RWPE2 (cell line): ENCODE measurements at regions not wholly inside any gene's neighbourhood (a gene's known extent, or its start where the extent isn't known, plus 50 kb on each side); places are given as distances from the start of the nearest gene placed in this dataset.

Experiments used
- ATAC-seq: fragments of 200-7000 bp; cut with Tn5 transposase; 3 replicates; pipeline ENCODE4 v1.9.1; 2021; ENCODE audit warnings: low read depth
- DNase-seq: peaks from one replicate; pipeline ENCODE4 v3.0.0-alpha.2; 2020; ENCODE audit warnings: low spot score
- H3K27ac ChIP-seq: fragments of 450-650 bp; 2 replicates; pipeline ENCODE4 v1.5.1; 2017; ENCODE audit warnings: mild to moderate bottlenecking; ENCODE audit not compliant: poor library complexity, severe bottlenecking
- H3K27me3 ChIP-seq: fragments of 250-450 bp; sonication (Bioruptor Pico); 2 replicates; pipeline ENCODE4 v1.5.1; 2021; ENCODE audit warnings: mild to moderate bottlenecking, moderate library complexity; ENCODE audit not compliant: insufficient read depth, poor library complexity, severe bottlenecking
- H3K36me3 ChIP-seq: fragments of 250-450 bp; sonication (Bioruptor Pico); 2 replicates; pipeline ENCODE4 v1.5.1; 2020; ENCODE audit warnings: low read depth, mild to moderate bottlenecking, moderate library complexity
- H3K4me1 ChIP-seq: fragments of 250-450 bp; sonication (Bioruptor Pico); 2 replicates; pipeline ENCODE4 v1.5.1; 2021; ENCODE audit warnings: mild to moderate bottlenecking, moderate library complexity; ENCODE audit not compliant: insufficient read depth, poor library complexity, severe bottlenecking
- H3K4me3 ChIP-seq: fragments of 250-450 bp; sonication (Bioruptor Pico); 2 replicates; pipeline ENCODE4 v1.5.1; 2021; ENCODE audit warnings: mild to moderate bottlenecking, moderate library complexity; ENCODE audit not compliant: severe bottlenecking
- H3K9me3 ChIP-seq: fragments of 250-450 bp; sonication (Bioruptor Pico); 2 replicates; pipeline ENCODE4 v1.5.1; 2021; ENCODE audit warnings: mild to moderate bottlenecking, moderate library complexity; ENCODE audit not compliant: severe bottlenecking
- TF ChIP-seq, protein P1 (sequence below): fragments of 450-650 bp; IDR thresholded peaks from one replicate; pipeline ENCODE4 v1.5.1; 2017; ENCODE audit warnings: mild to moderate bottlenecking, moderate library complexity; ENCODE audit not compliant: poor library complexity, severe bottlenecking

DNA sequence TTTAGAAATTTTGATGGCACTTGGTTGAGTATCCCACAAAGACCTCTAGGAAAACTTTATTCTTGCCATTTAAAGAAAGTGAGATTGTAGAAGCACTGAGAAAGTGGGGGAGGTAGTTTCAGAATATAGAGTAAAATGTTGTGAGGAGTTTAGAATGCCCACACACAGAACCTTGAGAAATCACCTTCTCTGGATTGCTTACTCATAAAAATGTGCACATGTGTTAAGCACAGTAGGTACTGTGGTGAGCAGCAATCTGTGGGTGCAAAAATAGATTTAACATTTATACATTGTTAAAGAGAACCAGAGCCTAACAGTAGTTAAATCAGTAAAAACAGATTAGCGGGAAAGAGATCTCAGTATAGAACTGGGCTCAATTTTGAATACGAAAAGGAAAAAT, 201.2 kb upstream of the NWD2 start:
- Histone ChIP-seq H3K27ac (no peak overlapping the region), H3K4me1 (no peaks in the 10 kb centered on the region), H3K27me3 (no peaks in the 10 kb centered on the region), H3K4me3 (no peak overlapping the region), H3K9me3 (no peaks in the 10 kb centered on the region), H3K36me3 (no peaks in the 10 kb centered on the region)
- TF ChIP-seq, protein P1, sequence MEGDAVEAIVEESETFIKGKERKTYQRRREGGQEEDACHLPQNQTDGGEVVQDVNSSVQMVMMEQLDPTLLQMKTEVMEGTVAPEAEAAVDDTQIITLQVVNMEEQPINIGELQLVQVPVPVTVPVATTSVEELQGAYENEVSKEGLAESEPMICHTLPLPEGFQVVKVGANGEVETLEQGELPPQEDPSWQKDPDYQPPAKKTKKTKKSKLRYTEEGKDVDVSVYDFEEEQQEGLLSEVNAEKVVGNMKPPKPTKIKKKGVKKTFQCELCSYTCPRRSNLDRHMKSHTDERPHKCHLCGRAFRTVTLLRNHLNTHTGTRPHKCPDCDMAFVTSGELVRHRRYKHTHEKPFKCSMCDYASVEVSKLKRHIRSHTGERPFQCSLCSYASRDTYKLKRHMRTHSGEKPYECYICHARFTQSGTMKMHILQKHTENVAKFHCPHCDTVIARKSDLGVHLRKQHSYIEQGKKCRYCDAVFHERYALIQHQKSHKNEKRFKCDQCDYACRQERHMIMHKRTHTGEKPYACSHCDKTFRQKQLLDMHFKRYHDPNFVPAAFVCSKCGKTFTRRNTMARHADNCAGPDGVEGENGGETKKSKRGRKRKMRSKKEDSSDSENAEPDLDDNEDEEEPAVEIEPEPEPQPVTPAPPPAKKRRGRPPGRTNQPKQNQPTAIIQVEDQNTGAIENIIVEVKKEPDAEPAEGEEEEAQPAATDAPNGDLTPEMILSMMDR = no peak
- DNase-seq (no peak), ATAC-seq (no peak)

DNA sequence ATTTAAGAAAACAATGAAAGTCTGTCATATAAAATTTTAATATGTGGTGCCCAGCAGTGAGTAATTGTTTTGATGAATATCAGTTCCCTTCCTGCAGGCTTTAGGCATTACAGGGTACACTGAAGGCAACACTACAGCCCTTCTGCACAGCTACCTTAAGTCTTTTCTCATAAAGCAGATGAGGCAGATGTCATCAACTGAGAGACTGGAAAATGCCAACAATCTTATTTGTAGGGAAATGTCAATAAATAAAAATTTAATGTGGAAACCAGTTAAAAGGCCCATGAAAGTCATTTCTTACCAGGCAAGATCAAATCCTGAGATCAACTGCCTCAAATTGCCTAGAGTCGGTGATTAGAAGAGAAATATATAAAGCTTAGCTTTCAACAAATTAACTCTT, 193.4 kb upstream of the NWD2 start:
- H3K27me3 ChIP-seq = peaks cover 3% of the 10 kb centered on the region
- TF ChIP-seq, protein P1 = no peak
- ATAC-seq (no peak), DNase-seq (no peak)
- H3K4me1 ChIP-seq = no peaks in the 10 kb centered on the region
- no peak overlapping the region for H3K4me3 ChIP-seq
- no peaks in the 10 kb centered on the region for H3K36me3 ChIP-seq
- no peaks in the 10 kb centered on the region for H3K9me3 ChIP-seq
- H3K27ac ChIP-seq = no peak overlapping the region

DNA sequence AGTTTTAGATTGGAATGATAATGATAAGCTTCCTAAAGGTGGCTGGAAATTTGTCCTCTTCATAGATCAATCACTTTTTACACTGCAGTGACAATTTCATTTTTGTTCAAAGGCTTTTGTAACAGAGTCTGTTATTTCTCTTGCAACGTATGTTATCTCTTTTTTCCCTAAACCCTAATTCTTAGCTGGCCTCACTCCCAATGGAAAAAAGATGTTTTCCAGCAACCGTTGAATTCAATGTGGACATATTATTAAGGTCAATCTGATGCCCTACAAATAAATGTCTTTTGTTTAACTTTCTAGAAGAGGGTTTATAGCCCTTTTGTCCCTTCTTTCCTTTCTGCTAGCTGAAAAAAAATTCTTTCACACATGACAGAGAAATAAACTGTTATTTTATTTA, 192.7 kb upstream of the NWD2 start:
- no peaks in the 10 kb centered on the region for H3K9me3 ChIP-seq
- DNase-seq = no peak
- no peak overlapping the region for H3K27ac ChIP-seq

DNA sequence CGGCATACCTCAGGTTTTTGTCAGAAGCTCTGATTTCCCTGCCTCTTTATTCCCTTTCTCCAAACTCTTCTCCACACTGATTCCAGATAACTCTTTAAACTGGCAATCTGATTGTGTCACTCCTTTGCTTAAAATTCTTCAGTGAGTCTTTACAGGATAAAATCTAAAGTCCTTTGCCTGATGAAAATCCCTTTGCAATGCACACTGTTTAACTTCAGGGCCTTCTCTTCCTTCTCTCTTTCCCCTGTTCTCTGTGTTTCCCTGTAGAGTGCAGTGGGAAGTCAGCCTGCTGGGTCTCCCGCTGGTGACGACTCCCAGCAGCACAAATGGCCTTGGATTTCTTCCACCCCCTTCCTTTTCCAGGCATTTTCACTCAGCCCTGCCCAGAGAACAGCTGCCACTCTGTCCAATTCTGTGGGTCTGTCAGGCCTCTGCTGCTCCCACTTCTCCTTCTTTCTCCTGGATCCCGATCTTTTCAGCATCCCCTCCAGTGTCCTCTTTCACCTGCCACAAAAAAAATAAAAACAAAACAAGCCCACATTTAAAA, 189.9 kb upstream of the NWD2 start:
- ATAC-seq = no peak
- no peaks in the 10 kb centered on the region for H3K9me3 ChIP-seq
- no peak for DNase-seq
- no peaks in the 10 kb centered on the region for H3K36me3 ChIP-seq
- no peaks in the 10 kb centered on the region for H3K4me1 ChIP-seq
- H3K27ac ChIP-seq = no peak overlapping the region
- TF ChIP-seq, protein P1 = no peak
- peaks cover 3% of the 10 kb centered on the region for H3K27me3 ChIP-seq
- H3K4me3 ChIP-seq = no peak overlapping the region

More for the DNA sequence above, 192.7 kb upstream of the NWD2 start:
- Histone ChIP-seq H3K27me3 (peaks cover 3% of the 10 kb centered on the region), H3K36me3 (no peaks in the 10 kb centered on the region), H3K4me1 (no peaks in the 10 kb centered on the region), H3K4me3 (no peak overlapping the region)
- no peak for ATAC-seq
- TF ChIP-seq, protein P1 = no peak

DNA sequence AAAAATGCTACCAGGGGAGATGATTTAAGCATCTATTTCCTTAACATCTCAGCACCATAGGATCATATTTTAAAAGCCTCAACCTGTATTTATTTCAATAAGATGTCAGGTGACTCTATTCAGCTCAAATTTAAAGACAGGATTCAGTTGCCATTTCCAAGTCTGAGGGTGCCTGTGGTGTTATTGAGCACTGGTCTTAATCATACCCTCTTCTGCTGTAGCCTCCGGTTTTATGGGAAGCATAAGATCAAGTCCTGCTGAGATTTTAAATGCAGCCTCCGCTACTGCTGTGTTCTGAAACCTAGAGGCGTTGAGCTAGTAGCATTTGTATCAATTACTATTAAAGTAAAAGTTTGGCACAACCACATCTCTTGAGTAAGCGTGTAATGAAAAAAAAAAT, 185.7 kb upstream of the NWD2 start:
- H3K4me1 ChIP-seq = no peaks in the 10 kb centered on the region
- H3K9me3 ChIP-seq = no peaks in the 10 kb centered on the region
- H3K27ac ChIP-seq = no peak overlapping the region
- no peaks in the 10 kb centered on the region for H3K36me3 ChIP-seq
- TF ChIP-seq, protein P1 = no peak
- no peak overlapping the region for H3K4me3 ChIP-seq
- no peak for DNase-seq
- no peak for ATAC-seq
- H3K27me3 ChIP-seq = no peaks in the 10 kb centered on the region
